NCI-H1105 treated with DMSO at 0.1 percent for 48 hours (cell line): ENCODE measurements at regions not wholly inside any gene's neighbourhood (a gene's known extent, or its start where the extent isn't known, plus 50 kb on each side); places are given as distances from the start of the nearest gene placed in this dataset.
A peak's percentile ranks its signal among the peaks of the same experiment; 100 is the strongest.
"Not testable (repeated sequence)": the region's sequence is repeated elsewhere in the genome, so short reads cannot be mapped to it uniquely, and the experiment has no call there.

Experiments
- DNase-seq: peaks from one replicate; lab custom pipeline; 2025; lab: John Stamatoyannopoulos, UW

DNA sequence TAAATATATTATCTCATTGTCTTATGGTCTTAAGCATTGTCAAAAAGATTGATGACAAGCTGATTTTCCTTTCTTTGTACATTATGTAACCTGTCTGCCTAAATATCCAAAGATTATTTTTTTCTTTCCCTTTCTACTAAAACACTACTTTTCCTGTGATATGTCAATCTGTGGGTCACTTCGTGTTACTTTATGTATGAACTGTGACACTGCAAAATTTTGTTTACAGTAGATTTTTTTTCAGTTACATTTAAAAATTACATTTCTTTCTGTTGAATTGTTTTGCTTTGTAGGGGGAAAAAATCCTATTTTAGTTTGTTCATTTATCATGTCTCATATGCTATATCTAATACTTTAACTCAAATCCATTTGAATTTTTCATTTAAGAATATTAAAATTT lies 392.3 kb upstream of the ATXN7L3B start:
- DNase-seq = no peak

DNA sequence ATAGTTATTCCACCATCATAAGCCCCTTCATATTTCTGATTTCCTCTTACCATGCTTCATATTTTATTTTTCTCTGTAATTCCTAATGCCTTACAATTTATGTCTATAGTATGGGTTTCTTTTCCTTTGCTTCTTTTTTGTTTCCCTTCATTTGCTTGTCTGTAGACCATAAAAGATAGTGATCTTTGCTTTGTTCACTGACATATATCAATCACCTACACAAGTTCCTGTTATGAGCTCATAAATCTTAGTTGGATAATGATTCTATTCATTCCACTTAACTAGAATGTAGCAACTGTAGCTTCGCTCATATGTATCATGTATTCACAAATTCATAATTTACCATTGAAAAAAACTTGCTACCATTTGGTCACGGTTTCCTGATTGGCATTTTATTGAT lies 388.8 kb upstream of the ATXN7L3B start:
- no peak for DNase-seq

- DNase-seq = no peak
Observed at GRCh38 chr12:74152370-74152769, 385.3 kb upstream of the ATXN7L3B start.

- no peak for DNase-seq
Observed at GRCh38 chr12:74166096-74166495, 371.5 kb upstream of the ATXN7L3B start.

DNA sequence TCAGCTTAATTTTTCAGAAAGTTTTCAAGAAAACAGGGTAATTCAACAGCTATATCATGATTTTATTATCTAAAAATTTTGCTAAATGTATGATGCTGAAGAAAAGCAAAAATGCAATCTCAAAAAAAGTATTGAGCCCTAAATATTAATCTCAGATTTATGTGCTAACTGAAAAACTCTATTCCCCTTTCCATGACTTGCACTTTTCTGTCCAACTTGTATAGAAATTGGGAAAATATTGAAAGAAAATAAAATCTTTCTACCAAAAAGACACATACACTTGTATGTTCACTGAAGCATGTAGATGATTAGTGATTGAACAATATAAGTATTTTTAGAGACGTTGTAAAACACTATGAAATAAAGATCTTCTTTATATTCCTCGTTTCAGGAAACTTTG lies 368.0 kb upstream of the ATXN7L3B start:
- DNase-seq = no peak

DNA sequence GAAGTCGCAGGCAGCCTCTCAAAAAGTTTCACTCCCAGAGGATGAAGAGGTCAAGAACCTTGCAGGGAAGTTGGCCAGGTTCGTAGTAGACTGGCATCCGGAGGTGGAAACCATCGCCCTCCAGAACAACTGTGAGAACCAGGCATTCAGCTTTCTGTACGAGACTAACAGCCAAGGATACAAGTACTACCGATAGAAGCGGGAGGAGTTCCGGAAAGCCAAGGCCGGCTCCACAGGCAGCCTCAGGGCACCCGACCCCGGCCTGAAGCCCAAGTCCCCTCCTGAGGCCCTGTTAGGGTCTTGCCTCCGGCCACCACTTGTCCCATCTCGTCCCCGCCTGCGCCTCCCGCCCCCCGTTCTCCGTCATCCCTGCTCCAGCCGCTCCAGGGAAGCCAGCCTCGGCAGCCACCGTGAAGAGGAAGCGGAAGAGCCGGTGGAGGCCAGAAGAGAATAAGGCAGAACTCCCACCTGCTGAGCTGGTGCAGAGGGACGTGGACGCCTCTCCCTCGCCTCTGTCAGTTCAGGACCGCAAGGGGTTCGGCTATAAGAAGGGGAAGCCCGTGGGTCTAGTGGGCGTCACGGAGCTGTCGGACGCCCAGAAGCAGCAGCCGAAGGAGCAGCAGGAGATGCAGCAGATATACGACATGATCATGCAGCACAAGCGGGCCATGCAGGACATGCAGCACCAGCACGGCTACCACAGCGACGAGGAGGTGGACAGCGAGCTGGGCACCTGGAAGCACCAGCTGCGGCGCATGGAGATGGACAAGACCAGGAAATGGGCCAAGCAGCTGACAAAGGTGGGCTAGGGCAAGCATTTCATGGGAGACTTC lies 366.8 kb upstream of the ATXN7L3B start:
- peak; percentile 36 for DNase-seq

DNA sequence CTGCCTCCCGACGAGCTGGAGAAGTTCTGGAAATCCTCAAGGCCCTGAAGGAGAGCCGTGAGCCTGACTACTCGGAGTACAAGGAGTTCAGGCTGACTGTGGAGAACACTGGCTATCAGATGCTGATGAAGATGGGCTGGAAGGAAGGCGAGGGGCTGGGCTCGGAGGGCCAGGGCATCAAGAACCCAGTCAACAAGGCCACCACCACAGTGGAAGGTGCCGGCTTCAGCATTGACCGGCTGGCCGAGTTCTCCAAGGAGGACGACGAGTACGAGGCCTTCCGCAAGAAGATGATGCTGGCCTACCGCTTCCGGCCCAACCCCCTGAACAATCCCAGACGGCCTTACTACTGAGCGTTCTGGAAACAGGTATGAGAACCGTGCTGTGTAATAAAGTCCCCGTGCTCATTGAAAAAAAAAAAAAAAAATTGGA lies 366.1 kb upstream of the ATXN7L3B start:
- no peak for DNase-seq

DNA sequence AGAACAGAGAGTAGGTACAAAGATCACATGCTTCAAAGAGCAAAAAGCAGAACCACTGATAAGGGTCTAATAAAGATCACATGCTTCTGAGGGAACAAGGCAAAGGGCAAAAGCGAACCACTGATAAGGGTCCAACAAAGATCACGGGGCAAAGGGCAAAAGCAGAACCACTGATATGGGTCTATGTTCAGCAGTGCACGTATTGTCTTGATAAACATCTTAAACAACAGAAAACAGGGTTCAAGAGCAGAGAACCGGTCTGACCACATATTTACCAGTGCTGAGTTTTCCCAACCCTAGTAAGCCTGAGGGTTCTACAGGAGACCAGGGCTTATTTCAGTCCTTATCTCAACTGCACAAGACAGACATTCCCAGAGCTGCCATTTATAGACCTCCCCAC lies 362.7 kb upstream of the ATXN7L3B start:
- DNase-seq = not testable (repeated sequence)

DNA sequence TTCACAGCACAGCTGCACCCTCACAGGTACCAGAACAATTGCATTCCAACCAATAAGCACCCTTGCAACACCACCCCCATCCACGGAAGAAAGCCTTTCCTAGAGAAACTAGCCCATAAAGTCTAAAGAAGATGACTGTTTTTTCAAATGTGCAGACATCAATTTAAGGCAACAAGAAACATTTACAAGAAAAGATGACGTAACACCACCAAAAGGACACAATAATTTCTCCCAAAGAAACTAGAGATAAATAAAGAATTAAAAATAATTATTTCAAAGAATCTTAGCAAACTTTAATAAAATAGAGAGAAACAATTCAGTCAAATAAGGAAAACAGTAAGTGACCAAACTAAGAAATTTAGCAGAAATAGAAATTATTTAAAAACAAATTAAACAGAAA lies 352.3 kb upstream of the ATXN7L3B start:
- DNase-seq = no peak

DNA sequence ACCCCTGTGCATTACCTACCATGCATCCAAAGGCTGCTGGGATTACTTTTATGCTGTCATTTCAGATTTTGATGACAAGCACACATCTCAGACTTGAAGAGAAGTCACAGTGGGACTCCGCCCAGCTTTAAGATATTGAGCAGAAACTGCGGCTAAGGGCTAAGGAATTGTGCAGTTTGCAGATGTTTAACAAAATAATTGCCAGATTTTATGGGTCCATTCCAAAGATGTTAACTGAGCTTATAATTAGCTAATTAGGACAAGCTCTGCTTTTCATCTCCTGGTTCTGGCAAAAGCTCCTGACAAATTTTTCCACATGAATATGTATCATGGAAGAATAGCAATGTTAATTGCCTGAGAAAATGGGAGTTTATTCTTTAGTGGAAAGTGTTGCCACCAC lies 344.4 kb upstream of the ATXN7L3B start:
- no peak for DNase-seq

GRCh38 chr12:74204236-74204635 lies 333.4 kb upstream of the ATXN7L3B start:
- DNase-seq = no peak

DNA sequence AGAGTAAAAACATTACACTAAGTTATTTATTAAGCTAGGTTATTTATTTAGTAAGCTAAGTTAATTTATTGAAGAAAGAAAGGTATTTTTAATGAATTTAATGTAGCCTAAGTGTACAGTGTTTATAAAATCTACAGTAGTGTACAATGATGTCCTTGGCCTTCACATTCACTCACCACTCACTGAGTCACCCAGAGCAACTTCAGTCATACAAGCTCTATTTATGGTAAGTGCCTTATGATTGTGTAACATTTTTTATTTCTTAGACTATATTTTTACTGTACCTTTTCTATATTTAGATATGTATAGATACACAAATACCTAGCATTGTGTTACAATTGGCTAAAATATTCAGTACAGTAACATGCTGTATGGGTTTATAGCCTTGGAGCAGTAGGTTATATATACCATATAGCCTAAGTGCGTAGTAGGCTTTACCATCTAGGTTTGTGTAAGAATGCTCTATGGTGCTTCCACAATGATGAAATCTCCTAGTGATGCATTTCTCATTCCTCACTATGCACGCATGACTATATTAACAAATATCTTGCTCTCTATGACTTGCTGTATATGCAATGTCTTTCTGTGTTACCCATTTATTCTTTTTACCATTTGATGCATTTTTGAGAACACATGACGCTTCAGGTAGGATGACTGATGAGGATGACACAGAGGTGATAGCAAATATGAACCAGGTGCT lies 309.6 kb upstream of the ATXN7L3B start:
- no peak for DNase-seq

GRCh38 chr12:74229671-74230070 lies 308.0 kb upstream of the ATXN7L3B start:
- DNase-seq = no peak

GRCh38 chr12:74235342-74235741 lies 302.3 kb upstream of the ATXN7L3B start:
- DNase-seq = no peak

DNA sequence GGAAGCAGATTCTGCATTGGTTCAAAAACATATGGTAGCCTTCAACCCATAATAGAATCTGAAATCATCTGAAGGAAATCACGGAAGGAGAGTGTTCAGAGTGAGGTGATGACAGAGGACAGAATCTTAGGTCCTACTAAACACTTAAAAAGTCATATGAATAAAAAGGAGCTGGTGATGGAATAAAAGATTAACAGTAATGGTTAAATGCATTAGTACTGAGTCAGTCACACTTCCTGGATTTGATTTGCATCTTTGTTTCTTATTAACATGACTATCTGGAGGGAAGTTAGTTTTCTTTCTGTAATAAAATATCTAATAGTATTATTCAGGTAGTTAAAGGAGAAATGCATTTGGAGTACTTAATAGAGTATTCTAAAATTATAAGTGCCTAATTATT lies 296.3 kb upstream of the ATXN7L3B start:
- DNase-seq = no peak

GRCh38 chr12:74242088-74242487 lies 295.5 kb upstream of the ATXN7L3B start:
- DNase-seq = no peak

GRCh38 chr12:74245458-74245857 lies 292.2 kb upstream of the ATXN7L3B start:
- DNase-seq = no peak

DNA sequence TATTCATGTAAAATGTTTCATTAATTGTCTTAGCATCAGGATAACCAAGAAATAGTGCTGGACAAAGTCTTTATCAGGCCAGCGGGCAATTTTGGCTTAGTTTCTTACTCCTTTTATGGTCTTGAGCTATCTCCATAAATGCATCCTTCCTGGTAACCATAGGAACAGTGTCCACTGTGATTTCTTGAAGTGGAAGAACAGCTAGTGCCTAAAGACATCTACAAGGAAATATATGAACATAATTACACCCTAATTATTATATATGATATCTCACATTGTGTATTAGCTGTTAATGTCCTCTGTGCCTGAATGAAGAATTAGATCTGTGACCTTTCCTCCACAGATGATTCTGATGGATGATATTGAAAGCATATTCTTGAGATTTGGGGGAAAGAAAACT lies 286.7 kb upstream of the ATXN7L3B start:
- DNase-seq = no peak

DNA sequence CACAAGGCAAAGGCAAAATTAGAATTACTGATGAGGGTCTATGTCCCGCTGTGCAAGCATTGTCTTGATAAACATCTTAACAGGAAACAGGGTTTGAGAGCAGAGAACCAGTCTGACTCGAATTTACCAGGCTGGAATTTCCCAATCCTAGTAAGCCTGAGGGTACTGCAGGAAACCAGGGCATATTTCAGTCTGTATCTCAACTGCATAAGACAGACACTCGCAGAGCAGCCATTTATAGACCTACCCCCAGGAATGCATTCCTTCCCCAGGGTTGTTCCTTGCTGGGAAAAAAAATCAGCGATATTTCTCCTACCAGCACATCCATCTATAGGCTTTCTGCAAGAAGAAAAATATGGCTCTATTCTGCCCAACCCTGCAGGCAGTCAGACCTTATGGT lies 283.8 kb upstream of the ATXN7L3B start:
- not testable (repeated sequence) for DNase-seq

- no peak for DNase-seq
Observed at GRCh38 chr12:74254784-74255183, 282.9 kb upstream of the ATXN7L3B start.

- no peak for DNase-seq
Observed at GRCh38 chr12:74259199-74259598, 278.4 kb upstream of the ATXN7L3B start.

- no peak for DNase-seq
Observed at GRCh38 chr12:74264692-74265091, 272.9 kb upstream of the ATXN7L3B start.

DNA sequence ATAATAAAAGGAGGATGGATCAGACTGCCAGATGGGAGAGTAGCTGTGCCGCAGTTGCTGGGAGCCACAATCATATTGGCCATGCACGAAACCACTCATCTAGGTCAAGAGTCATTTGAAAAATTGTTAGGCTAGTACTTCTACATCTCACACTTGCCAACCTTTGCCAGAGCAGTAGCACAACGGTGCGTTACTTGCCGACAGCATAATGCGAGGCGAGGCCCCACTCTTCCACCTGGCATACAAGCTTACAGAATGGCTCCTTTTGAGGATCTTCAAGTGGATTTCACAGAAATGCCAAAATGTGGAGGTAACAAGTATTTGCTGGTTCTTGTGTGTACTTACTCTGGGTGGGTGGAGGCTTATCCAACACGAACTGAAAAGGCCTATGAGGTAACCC lies 268.3 kb upstream of the ATXN7L3B start:
- not testable (repeated sequence) for DNase-seq
